GM23248 (cell line): ENCODE measurements at regions not wholly inside any gene's neighbourhood (a gene's known extent, or its start where the extent isn't known, plus 50 kb on each side); places are given as distances from the start of the nearest gene placed in this dataset.

Experiments used
- DNase-seq: peaks from one replicate; pipeline ENCODE4 v3.0.0-alpha.2; 2015
- H2AFZ ChIP-seq: fragments of 200-600 bp; sonication (generic); 2 replicates; pipeline ENCODE4 v1.6.1; 2016; ENCODE audit warnings: antibody characterized with exemption
- H3F3A ChIP-seq: fragments of 200-600 bp; sonication (generic); 2 replicates; pipeline ENCODE4 v1.6.1; 2016; ENCODE audit warnings: mild to moderate bottlenecking, antibody characterized with exemption, mixed run types; ENCODE audit not compliant: insufficient read depth
- H3K27ac ChIP-seq: fragments of 200-600 bp; sonication (generic); 2 replicates; pipeline ENCODE4 v1.5.1; 2016; ENCODE audit warnings: mild to moderate bottlenecking
- H3K27me3 ChIP-seq: fragments of 200-600 bp; sonication (generic); replicated peaks from 2 replicates; pipeline ENCODE4 v1.6.1; 2016; ENCODE audit warnings: mild to moderate bottlenecking; ENCODE audit not compliant: insufficient read depth
- H3K36me3 ChIP-seq: fragments of 200-600 bp; sonication (generic); 2 replicates; pipeline ENCODE4 v1.6.1; 2016; ENCODE audit warnings: low read depth, mild to moderate bottlenecking
- H3K4me1 ChIP-seq: fragments of 200-600 bp; sonication (generic); 2 replicates; pipeline ENCODE4 v1.6.1; 2016; ENCODE audit warnings: mild to moderate bottlenecking; ENCODE audit not compliant: insufficient read depth
- H3K4me2 ChIP-seq: fragments of 200-600 bp; sonication (generic); one replicate; pipeline ENCODE4 v1.6.1; 2016; ENCODE audit warnings: mild to moderate bottlenecking; ENCODE audit not compliant: unreplicated experiment
- H3K4me3 ChIP-seq: fragments of 200-600 bp; sonication (generic); 2 replicates; pipeline ENCODE4 v1.5.1; 2016; ENCODE audit warnings: mild to moderate bottlenecking
- H3K79me2 ChIP-seq: fragments of 200-600 bp; sonication (generic); 2 replicates; pipeline ENCODE4 v1.6.1; 2016; ENCODE audit warnings: mild to moderate bottlenecking; ENCODE audit not compliant: insufficient read depth
- H3K9ac ChIP-seq: fragments of 200-600 bp; sonication (generic); 2 replicates; pipeline ENCODE4 v1.6.1; 2016; ENCODE audit warnings: mild to moderate bottlenecking
- H3K9me2 ChIP-seq: fragments of 200-600 bp; sonication (generic); 2 replicates; pipeline ENCODE4 v1.6.1; 2016; ENCODE audit warnings: mixed run types, mild to moderate bottlenecking, moderate library complexity; ENCODE audit not compliant: insufficient read depth
- H3K9me3 ChIP-seq: fragments of 200-600 bp; sonication (generic); one replicate; pipeline ENCODE4 v1.6.1; 2017; ENCODE audit warnings: low read depth
- H4K20me1 ChIP-seq: fragments of 200-600 bp; sonication (generic); 2 replicates; pipeline ENCODE4 v1.6.0; 2016; ENCODE audit not compliant: insufficient read depth
- EZH2 ChIP-seq: fragments of 200-600 bp; sonication (generic); IDR thresholded peaks from 2 replicates; pipeline ENCODE4 v1.6.1; 2018; ENCODE audit warnings: antibody characterized with exemption, mild to moderate bottlenecking; ENCODE audit not compliant: insufficient read depth, poor library complexity, severe bottlenecking
- EZH2phosphoT487 ChIP-seq: fragments of 200-600 bp; sonication (generic); IDR thresholded peaks from 2 replicates; pipeline ENCODE4 v1.6.1; 2018; ENCODE audit warnings: antibody characterized with exemption, moderate library complexity, mild to moderate bottlenecking, low read depth; ENCODE audit not compliant: insufficient read depth
- WGBS, 2 experiments: methylation state at CpG; one replicate each; pipeline ENCODE4 v1.1.6; 2015 to 2017; ENCODE audit warnings: low lambda C conversion rate in 2 of 2, low coverage in 1 of 2; ENCODE audit errors: missing lambda C conversion rate in 2 of 2; 5-methylcytosine and 5-hydroxymethylcytosine counted together
- in situ Hi-C: fragments of 300-500 bp; cut with MboI; formaldehyde crosslinking; loops from 2 replicates; pipeline ENCODE4 v1.15.0; 2020

DNA sequence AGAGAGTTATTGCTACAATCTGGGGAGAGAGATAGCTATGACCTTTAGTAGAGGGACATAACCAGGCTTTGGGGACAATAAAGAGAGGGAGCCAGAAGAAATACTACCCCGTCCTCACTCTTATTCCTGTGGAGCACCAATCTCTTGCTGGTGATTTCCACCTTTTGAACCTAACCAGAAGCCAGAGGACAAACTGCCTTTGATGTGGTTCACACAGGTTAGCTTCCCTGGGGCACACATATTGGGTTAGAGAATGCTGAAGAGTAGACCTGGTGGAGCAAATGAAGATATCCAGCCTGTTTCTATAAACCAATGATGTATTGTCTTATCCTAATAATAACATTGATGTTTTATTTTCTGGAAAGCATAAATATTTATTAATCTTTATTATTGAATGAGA is 399.3 kb downstream of the HTR7 start:
- no peak for DNase-seq
- no peak overlapping the region for H3K9ac ChIP-seq
- no peaks in the 10 kb centered on the region for H3K4me1 ChIP-seq
- H3K4me2 ChIP-seq: no peak overlapping the region
- H3K27me3 ChIP-seq: no peaks in the 10 kb centered on the region
- 0% methylated on average over 1 of the region's 1 CpG for WGBS, 2 experiments
- H3F3A ChIP-seq: no peaks in the 10 kb centered on the region
- in situ Hi-C loops: no loop called here
- H3K79me2 ChIP-seq: no peaks in the 10 kb centered on the region
- TF ChIP-seq EZH2phosphoT487 (no peak), EZH2 (no peak)
- H3K36me3 ChIP-seq: no peaks in the 10 kb centered on the region
- no peak overlapping the region for H3K4me3 ChIP-seq
- no peak overlapping the region for H2AFZ ChIP-seq
- no peaks in the 10 kb centered on the region for H3K9me3 ChIP-seq
- H3K9me2 ChIP-seq: no peaks in the 10 kb centered on the region
- no peaks in the 10 kb centered on the region for H4K20me1 ChIP-seq
- no peak overlapping the region for H3K27ac ChIP-seq

GRCh38 chr10:90461437-90462155 is 396.2 kb downstream of the HTR7 start:
- Histone ChIP-seq H3K9ac (no peak overlapping the region), H3K4me1 (no peaks in the 10 kb centered on the region), H3K79me2 (no peaks in the 10 kb centered on the region), H3K9me3 (no peaks in the 10 kb centered on the region), H3K4me2 (no peak overlapping the region), H4K20me1 (no peaks in the 10 kb centered on the region), H2AFZ (no peak overlapping the region), H3K9me2 (no peaks in the 10 kb centered on the region), H3K27me3 (no peaks in the 10 kb centered on the region), H3K27ac (no peak overlapping the region), H3K4me3 (no peak overlapping the region), H3F3A (no peaks in the 10 kb centered on the region), H3K36me3 (no peaks in the 10 kb centered on the region)
- TF ChIP-seq EZH2 (no peak), EZH2phosphoT487 (no peak)
- no peak for DNase-seq
- WGBS, 2 experiments: 5 to 8% methylated on average over 4 of the region's 4 CpGs
- in situ Hi-C loops: no loop called here

DNA sequence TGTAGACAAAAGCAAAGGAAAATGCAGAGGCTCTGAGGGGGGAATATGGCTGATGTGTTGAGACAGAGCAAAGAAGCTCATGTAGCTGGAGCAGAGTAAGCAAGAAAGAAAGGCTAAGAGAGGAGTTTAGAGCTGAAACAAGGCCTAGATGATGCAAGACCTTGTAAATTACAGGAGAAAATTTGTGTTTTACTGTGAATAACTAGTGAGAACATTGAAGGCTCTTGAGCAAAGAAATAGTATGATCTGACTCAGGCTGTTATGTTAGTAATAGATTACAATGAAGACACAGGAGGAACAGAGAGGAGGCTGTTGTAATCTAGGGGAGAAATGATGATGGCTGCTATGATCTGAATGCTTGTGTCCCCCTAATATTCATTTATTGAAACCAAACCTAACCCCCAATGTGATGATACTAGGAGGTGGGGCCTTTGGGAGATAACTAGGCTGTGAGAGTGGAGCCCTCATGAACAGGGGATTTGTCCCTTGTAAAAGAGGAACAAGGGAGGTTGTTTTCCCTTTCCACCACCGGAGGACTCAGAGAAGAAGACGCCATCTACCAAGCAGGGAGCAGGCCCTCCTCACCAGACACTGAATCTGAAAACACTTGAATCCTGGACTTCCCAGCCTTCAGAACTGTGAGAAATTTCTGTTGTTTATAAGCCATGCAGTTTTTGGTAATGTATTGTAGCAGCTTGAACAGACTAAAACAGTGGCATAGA is 394.9 kb downstream of the HTR7 start:
- Histone ChIP-seq H3K27ac (no peak overlapping the region), H3K4me1 (no peaks in the 10 kb centered on the region), H3K27me3 (no peaks in the 10 kb centered on the region), H3K9ac (no peak overlapping the region), H3F3A (no peaks in the 10 kb centered on the region), H3K36me3 (no peaks in the 10 kb centered on the region), H4K20me1 (no peaks in the 10 kb centered on the region), H3K9me2 (no peaks in the 10 kb centered on the region), H3K4me3 (no peak overlapping the region), H3K79me2 (no peaks in the 10 kb centered on the region), H3K4me2 (no peak overlapping the region), H3K9me3 (no peaks in the 10 kb centered on the region), H2AFZ (no peak overlapping the region)
- WGBS, 2 experiments: 6 to 38% methylated on average over 2 of the region's 2 CpGs
- in situ Hi-C loops: no loop called here
- no peak for DNase-seq
- TF ChIP-seq EZH2 (no peak), EZH2phosphoT487 (no peak)

DNA sequence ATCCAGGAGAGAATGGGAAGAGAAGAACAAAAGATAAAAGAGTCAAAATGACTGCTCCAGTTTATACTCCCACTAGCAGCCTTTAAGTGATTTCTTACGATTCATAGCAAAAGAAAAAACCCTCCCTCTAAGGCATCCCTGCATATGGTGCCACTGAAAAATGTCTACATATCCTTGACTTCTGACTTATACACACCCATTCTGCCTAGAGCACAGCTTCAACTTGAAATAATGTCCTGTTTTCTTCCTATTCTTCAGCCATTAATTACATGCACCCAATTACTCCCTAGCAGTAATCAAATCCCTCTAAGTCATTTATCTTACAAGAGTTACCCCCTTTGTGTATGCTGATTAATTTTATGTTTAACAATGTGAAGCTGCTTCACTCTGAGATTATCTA is 393.5 kb downstream of the HTR7 start:
- no peak overlapping the region for H2AFZ ChIP-seq
- H3K27ac ChIP-seq: no peak overlapping the region
- DNase-seq: no peak
- H3K9me2 ChIP-seq: no peaks in the 10 kb centered on the region
- H3K9ac ChIP-seq: no peak overlapping the region
- WGBS, 2 experiments: 12 to 15% methylated on average over 1 of the region's 1 CpG
- in situ Hi-C loops: no loop called here
- no peak overlapping the region for H3K4me2 ChIP-seq
- no peaks in the 10 kb centered on the region for H3K9me3 ChIP-seq
- H3K27me3 ChIP-seq: no peaks in the 10 kb centered on the region
- H4K20me1 ChIP-seq: no peaks in the 10 kb centered on the region
- no peaks in the 10 kb centered on the region for H3K36me3 ChIP-seq
- no peaks in the 10 kb centered on the region for H3K4me1 ChIP-seq
- H3K4me3 ChIP-seq: no peak overlapping the region
- no peaks in the 10 kb centered on the region for H3F3A ChIP-seq
- no peak for TF ChIP-seq EZH2
- H3K79me2 ChIP-seq: no peaks in the 10 kb centered on the region
